HG03521 (cell line): ENCODE measurements at regions not wholly inside any gene's neighbourhood (a gene's known extent, or its start where the extent isn't known, plus 50 kb on each side); places are given as distances from the start of the nearest gene placed in this dataset.

Experiments
- ATAC-seq: cut with Tn5 transposase; IDR thresholded peaks from one replicate; pipeline ENCODE4 v1.9.1; 2021; ENCODE audit warnings: mild to moderate bottlenecking, moderate library complexity; ENCODE audit not compliant: unreplicated experiment

- ATAC-seq: no peak
These were observed 249.4 kb upstream of the AJAP1 start for GRCh38 chr1:4404854-4405590.

- no peak for ATAC-seq
These were observed 246.6 kb upstream of the AJAP1 start for GRCh38 chr1:4407851-4408250.

- no peak for ATAC-seq
These were observed 246.0 kb upstream of the AJAP1 start for GRCh38 chr1:4408380-4408779.

- no peak for ATAC-seq
These were observed 242.5 kb upstream of the AJAP1 start for GRCh38 chr1:4411862-4412261.

GRCh38 chr1:4415476-4415875 lies 238.9 kb upstream of the AJAP1 start:
- ATAC-seq: no peak

- ATAC-seq: no peak
These were observed 238.2 kb upstream of the AJAP1 start for GRCh38 chr1:4416189-4416588.

- ATAC-seq: no peak
These were observed 236.4 kb upstream of the AJAP1 start for GRCh38 chr1:4418021-4418420.

GRCh38 chr1:4421986-4422385 lies 232.4 kb upstream of the AJAP1 start:
- no peak for ATAC-seq

GRCh38 chr1:4422504-4423289 lies 231.7 kb upstream of the AJAP1 start:
- no peak for ATAC-seq

- no peak for ATAC-seq
These were observed 230.2 kb upstream of the AJAP1 start for GRCh38 chr1:4424254-4424653.

- no peak for ATAC-seq
These were observed 229.6 kb upstream of the AJAP1 start for GRCh38 chr1:4424766-4425165.

- no peak for ATAC-seq
These were observed 228.5 kb upstream of the AJAP1 start for GRCh38 chr1:4425892-4426291.

- no peak for ATAC-seq
These were observed 225.7 kb upstream of the AJAP1 start for GRCh38 chr1:4428711-4429110.

GRCh38 chr1:4430406-4431365 lies 223.7 kb upstream of the AJAP1 start:
- ATAC-seq: no peak

- ATAC-seq: no peak
These were observed 222.9 kb upstream of the AJAP1 start for GRCh38 chr1:4431491-4431890.

GRCh38 chr1:4433075-4433474 lies 221.3 kb upstream of the AJAP1 start:
- ATAC-seq: no peak

GRCh38 chr1:4444086-4444485 lies 210.3 kb upstream of the AJAP1 start:
- ATAC-seq: no peak

- ATAC-seq: no peak
These were observed 206.5 kb upstream of the AJAP1 start for GRCh38 chr1:4447778-4448420.

GRCh38 chr1:4449972-4450371 lies 204.4 kb upstream of the AJAP1 start:
- ATAC-seq: no peak

GRCh38 chr1:4452701-4453100 lies 201.7 kb upstream of the AJAP1 start:
- no peak for ATAC-seq

GRCh38 chr1:4460052-4460451 lies 194.4 kb upstream of the AJAP1 start:
- no peak for ATAC-seq
